ENCODE measurements at regions not wholly inside any gene's neighbourhood (a gene's known extent, or its start where the extent isn't known, plus 50 kb on each side); places are given as distances from the start of the nearest gene placed in this dataset.

DNA sequence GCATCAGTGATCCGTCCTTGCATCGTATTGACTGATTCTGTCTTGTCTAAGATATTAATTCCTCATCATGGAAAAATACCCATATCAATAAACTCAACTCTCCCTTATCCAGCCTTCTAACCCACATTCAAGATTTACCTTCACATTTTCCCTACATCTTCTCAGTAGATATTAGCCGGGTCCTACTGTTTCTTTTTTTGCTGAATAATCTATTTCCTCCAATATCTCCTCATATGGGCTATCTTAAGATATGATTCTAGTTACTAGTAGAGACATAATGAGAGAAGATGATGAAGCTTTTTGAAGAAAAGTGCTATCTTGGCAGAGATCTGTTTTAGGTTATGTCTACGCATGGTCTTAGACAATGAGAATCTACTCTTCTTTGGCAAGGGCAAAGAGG, 785.8 kb downstream of the BRINP1 start:
- TF ChIP-seq, protein P1, sequence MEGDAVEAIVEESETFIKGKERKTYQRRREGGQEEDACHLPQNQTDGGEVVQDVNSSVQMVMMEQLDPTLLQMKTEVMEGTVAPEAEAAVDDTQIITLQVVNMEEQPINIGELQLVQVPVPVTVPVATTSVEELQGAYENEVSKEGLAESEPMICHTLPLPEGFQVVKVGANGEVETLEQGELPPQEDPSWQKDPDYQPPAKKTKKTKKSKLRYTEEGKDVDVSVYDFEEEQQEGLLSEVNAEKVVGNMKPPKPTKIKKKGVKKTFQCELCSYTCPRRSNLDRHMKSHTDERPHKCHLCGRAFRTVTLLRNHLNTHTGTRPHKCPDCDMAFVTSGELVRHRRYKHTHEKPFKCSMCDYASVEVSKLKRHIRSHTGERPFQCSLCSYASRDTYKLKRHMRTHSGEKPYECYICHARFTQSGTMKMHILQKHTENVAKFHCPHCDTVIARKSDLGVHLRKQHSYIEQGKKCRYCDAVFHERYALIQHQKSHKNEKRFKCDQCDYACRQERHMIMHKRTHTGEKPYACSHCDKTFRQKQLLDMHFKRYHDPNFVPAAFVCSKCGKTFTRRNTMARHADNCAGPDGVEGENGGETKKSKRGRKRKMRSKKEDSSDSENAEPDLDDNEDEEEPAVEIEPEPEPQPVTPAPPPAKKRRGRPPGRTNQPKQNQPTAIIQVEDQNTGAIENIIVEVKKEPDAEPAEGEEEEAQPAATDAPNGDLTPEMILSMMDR (IDR thresholded peaks at IDR 0.05): no peak
- TF ChIP-seq POLR2A (IDR thresholded peaks at IDR 0.05): no peak
